ENCODE measurements at regions not wholly inside any gene's neighbourhood (a gene's known extent, or its start where the extent isn't known, plus 50 kb on each side); places are given as distances from the start of the nearest gene placed in this dataset.

GRCh38 chr4:69360271-69360670 is 80.0 kb downstream of the UGT2B28 start:
- TF ChIP-seq, protein P1, sequence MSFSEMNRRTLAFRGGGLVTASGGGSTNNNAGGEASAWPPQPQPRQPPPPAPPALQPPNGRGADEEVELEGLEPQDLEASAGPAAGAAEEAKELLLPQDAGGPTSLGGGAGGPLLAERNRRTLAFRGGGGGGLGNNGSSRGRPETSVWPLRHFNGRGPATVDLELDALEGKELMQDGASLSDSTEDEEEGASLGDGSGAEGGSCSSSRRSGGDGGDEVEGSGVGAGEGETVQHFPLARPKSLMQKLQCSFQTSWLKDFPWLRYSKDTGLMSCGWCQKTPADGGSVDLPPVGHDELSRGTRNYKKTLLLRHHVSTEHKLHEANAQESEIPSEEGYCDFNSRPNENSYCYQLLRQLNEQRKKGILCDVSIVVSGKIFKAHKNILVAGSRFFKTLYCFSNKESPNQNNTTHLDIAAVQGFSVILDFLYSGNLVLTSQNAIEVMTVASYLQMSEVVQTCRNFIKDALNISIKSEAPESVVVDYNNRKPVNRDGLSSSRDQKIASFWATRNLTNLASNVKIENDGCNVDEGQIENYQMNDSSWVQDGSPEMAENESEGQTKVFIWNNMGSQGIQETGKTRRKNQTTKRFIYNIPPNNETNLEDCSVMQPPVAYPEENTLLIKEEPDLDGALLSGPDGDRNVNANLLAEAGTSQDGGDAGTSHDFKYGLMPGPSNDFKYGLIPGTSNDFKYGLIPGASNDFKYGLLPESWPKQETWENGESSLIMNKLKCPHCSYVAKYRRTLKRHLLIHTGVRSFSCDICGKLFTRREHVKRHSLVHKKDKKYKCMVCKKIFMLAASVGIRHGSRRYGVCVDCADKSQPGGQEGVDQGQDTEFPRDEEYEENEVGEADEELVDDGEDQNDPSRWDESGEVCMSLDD (tag by site-specific recombination; IDR thresholded peaks at IDR 0.05), result no peak
- TF ChIP-seq ZNF571 (tag by site-specific recombination; IDR thresholded peaks at IDR 0.05), result no peak
- TF ChIP-seq, protein P2, sequence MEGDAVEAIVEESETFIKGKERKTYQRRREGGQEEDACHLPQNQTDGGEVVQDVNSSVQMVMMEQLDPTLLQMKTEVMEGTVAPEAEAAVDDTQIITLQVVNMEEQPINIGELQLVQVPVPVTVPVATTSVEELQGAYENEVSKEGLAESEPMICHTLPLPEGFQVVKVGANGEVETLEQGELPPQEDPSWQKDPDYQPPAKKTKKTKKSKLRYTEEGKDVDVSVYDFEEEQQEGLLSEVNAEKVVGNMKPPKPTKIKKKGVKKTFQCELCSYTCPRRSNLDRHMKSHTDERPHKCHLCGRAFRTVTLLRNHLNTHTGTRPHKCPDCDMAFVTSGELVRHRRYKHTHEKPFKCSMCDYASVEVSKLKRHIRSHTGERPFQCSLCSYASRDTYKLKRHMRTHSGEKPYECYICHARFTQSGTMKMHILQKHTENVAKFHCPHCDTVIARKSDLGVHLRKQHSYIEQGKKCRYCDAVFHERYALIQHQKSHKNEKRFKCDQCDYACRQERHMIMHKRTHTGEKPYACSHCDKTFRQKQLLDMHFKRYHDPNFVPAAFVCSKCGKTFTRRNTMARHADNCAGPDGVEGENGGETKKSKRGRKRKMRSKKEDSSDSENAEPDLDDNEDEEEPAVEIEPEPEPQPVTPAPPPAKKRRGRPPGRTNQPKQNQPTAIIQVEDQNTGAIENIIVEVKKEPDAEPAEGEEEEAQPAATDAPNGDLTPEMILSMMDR (tag by site-specific recombination; IDR thresholded peaks at IDR 0.05), result no peak
